G401.6 (cell line): ENCODE measurements at regions not wholly inside any gene's neighbourhood (a gene's known extent, or its start where the extent isn't known, plus 50 kb on each side); places are given as distances from the start of the nearest gene placed in this dataset.

Source experiments
- FAIRE-seq: peaks from 2 replicates; lab custom pipeline; 2012; peaks lifted over from hg19 to GRCh38; lab: Jason Lieb, UNC

GRCh38 chr1:88009916-88010315, 674.2 kb upstream of the PKN2 start:
- no peak for FAIRE-seq

GRCh38 chr1:88013485-88013884, 670.6 kb upstream of the PKN2 start:
- no peak for FAIRE-seq

- no peak for FAIRE-seq
Observed at GRCh38 chr1:88014131-88014530, 669.9 kb upstream of the PKN2 start.

GRCh38 chr1:88016947-88017346, 667.1 kb upstream of the PKN2 start:
- FAIRE-seq = no peak

- no peak for FAIRE-seq
Observed at GRCh38 chr1:88021529-88021928, 662.5 kb upstream of the PKN2 start.

- no peak for FAIRE-seq
Observed at GRCh38 chr1:88022516-88022915, 661.6 kb upstream of the PKN2 start.

- no peak for FAIRE-seq
Observed at GRCh38 chr1:88029142-88029541, 654.9 kb upstream of the PKN2 start.

GRCh38 chr1:88029899-88030298, 654.2 kb upstream of the PKN2 start:
- FAIRE-seq = no peak

GRCh38 chr1:88035578-88035977, 648.5 kb upstream of the PKN2 start:
- no peak for FAIRE-seq

- FAIRE-seq = no peak
Observed at GRCh38 chr1:88036345-88037014, 647.6 kb upstream of the PKN2 start.

GRCh38 chr1:88039240-88039639, 644.8 kb upstream of the PKN2 start:
- FAIRE-seq = no peak

- FAIRE-seq = no peak
Observed at GRCh38 chr1:88043834-88044233, 640.2 kb upstream of the PKN2 start.

GRCh38 chr1:88052167-88052566, 631.9 kb upstream of the PKN2 start:
- no peak for FAIRE-seq

GRCh38 chr1:88053065-88053464, 631.0 kb upstream of the PKN2 start:
- no peak for FAIRE-seq

- FAIRE-seq = no peak
Observed at GRCh38 chr1:88056881-88057280, 627.2 kb upstream of the PKN2 start.

- no peak for FAIRE-seq
Observed at GRCh38 chr1:88058205-88058604, 625.9 kb upstream of the PKN2 start.

GRCh38 chr1:88060112-88060673, 623.9 kb upstream of the PKN2 start:
- no peak for FAIRE-seq

GRCh38 chr1:88060750-88061491, 623.2 kb upstream of the PKN2 start:
- no peak for FAIRE-seq

GRCh38 chr1:88061492-88062177, 622.4 kb upstream of the PKN2 start:
- FAIRE-seq = peak; percentile 40

- FAIRE-seq = no peak
Observed at GRCh38 chr1:88062650-88063153, 621.4 kb upstream of the PKN2 start.

- FAIRE-seq = no peak
Observed at GRCh38 chr1:88063605-88064004, 620.5 kb upstream of the PKN2 start.

GRCh38 chr1:88068407-88068960, 615.6 kb upstream of the PKN2 start:
- no peak for FAIRE-seq

- FAIRE-seq = no peak
Observed at GRCh38 chr1:88070956-88071355, 613.1 kb upstream of the PKN2 start.
